ENCODE measurements at regions not wholly inside any gene's neighbourhood (a gene's known extent, or its start where the extent isn't known, plus 50 kb on each side); places are given as distances from the start of the nearest gene placed in this dataset.

- Histone ChIP-seq H3K27me3 (ENCODE audit: control insufficient read depth in 4 of 4, insufficient read depth in 4 of 4, low read length in 3 of 4) (no peaks in the 10 kb centered on the region), H3K4me3 (ENCODE audit: low read depth in 1 of 3, low read length in 3 of 3) (no peak overlapping the region), H3K9ac (ENCODE audit: low read depth in 1 of 2, low read length in 2 of 2) (no peak overlapping the region), H3K27ac (ENCODE audit: low read depth in 1 of 2, low read length in 2 of 2) (no peak overlapping the region), H3K4me1 (ENCODE audit: control insufficient read depth in 4 of 4, insufficient read depth in 4 of 4, low read length in 3 of 4) (no peaks in the 10 kb centered on the region), H3K9me3 (ENCODE audit: control insufficient read depth in 4 of 4, low read length in 3 of 4) (peaks cover 0 to 13% (median 0%) of the 10 kb centered on the region in 4 donors), H3K36me3 (ENCODE audit: control insufficient read depth in 4 of 4, insufficient read depth in 3 of 4, low read depth in 1 of 4, low read length in 3 of 4) (no peaks in the 10 kb centered on the region)
- no peak for TF ChIP-seq SP1 (IDR thresholded peaks at IDR 0.05)
- no peak for TF ChIP-seq TAF1 (conservative IDR thresholded peaks at IDR 0.05)
- TF ChIP-seq RXRA (IDR thresholded peaks at IDR 0.05): no peak
- no peak for TF ChIP-seq MAX (IDR thresholded peaks at IDR 0.05)
- no peak for TF ChIP-seq HNF4G (IDR thresholded peaks at IDR 0.05)
- TF ChIP-seq EGR1 (IDR thresholded peaks at IDR 0.05; ENCODE audit: low read depth in 2 of 2): no peak
- TF ChIP-seq, protein P1, sequence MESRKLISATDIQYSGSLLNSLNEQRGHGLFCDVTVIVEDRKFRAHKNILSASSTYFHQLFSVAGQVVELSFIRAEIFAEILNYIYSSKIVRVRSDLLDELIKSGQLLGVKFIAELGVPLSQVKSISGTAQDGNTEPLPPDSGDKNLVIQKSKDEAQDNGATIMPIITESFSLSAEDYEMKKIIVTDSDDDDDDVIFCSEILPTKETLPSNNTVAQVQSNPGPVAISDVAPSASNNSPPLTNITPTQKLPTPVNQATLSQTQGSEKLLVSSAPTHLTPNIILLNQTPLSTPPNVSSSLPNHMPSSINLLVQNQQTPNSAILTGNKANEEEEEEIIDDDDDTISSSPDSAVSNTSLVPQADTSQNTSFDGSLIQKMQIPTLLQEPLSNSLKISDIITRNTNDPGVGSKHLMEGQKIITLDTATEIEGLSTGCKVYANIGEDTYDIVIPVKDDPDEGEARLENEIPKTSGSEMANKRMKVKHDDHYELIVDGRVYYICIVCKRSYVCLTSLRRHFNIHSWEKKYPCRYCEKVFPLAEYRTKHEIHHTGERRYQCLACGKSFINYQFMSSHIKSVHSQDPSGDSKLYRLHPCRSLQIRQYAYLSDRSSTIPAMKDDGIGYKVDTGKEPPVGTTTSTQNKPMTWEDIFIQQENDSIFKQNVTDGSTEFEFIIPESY (IDR thresholded peaks at IDR 0.05): no peak
- TF ChIP-seq NR2F2 (IDR thresholded peaks at IDR 0.05): no peak
- TF ChIP-seq YY1 (IDR thresholded peaks at IDR 0.05): no peak
- no peak for TF ChIP-seq RAD21 (IDR thresholded peaks at IDR 0.05)
- TF ChIP-seq, protein P2, sequence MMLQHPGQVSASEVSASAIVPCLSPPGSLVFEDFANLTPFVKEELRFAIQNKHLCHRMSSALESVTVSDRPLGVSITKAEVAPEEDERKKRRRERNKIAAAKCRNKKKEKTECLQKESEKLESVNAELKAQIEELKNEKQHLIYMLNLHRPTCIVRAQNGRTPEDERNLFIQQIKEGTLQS (IDR thresholded peaks at IDR 0.05): no peak
- TF ChIP-seq FOXA2 (IDR thresholded peaks at IDR 0.05): no peak
- TF ChIP-seq, protein P3, sequence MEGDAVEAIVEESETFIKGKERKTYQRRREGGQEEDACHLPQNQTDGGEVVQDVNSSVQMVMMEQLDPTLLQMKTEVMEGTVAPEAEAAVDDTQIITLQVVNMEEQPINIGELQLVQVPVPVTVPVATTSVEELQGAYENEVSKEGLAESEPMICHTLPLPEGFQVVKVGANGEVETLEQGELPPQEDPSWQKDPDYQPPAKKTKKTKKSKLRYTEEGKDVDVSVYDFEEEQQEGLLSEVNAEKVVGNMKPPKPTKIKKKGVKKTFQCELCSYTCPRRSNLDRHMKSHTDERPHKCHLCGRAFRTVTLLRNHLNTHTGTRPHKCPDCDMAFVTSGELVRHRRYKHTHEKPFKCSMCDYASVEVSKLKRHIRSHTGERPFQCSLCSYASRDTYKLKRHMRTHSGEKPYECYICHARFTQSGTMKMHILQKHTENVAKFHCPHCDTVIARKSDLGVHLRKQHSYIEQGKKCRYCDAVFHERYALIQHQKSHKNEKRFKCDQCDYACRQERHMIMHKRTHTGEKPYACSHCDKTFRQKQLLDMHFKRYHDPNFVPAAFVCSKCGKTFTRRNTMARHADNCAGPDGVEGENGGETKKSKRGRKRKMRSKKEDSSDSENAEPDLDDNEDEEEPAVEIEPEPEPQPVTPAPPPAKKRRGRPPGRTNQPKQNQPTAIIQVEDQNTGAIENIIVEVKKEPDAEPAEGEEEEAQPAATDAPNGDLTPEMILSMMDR (IDR thresholded peaks at IDR 0.05; ENCODE audit: low read depth, low read length, missing input control): no peak
- TF ChIP-seq FOXA1 (IDR thresholded peaks at IDR 0.05): no peak
- no peak for TF ChIP-seq JUND (IDR thresholded peaks at IDR 0.05)
- WGBS: 76% methylated on average over 3 of the region's 3 CpGs
- no peak for DNase-seq (ENCODE audit: low spot score)
These were observed 219.0 kb downstream of the ACTR3 start for GRCh38 chr2:114108824-114109416.

GRCh38 chr2:114111329-114111728 is 221.4 kb downstream of the ACTR3 start:
- Histone ChIP-seq H3K27me3 (ENCODE audit: control insufficient read depth in 4 of 4, insufficient read depth in 4 of 4, low read length in 3 of 4) (no peaks in the 10 kb centered on the region), H3K4me3 (ENCODE audit: low read depth in 1 of 3, low read length in 3 of 3) (no peak overlapping the region), H3K27ac (ENCODE audit: low read depth in 1 of 2, low read length in 2 of 2) (no peak overlapping the region), H3K9me3 (ENCODE audit: control insufficient read depth in 4 of 4, low read length in 3 of 4) (no peaks in the 10 kb centered on the region), H3K9ac (ENCODE audit: low read depth in 1 of 2, low read length in 2 of 2) (no peak overlapping the region), H3K36me3 (ENCODE audit: control insufficient read depth in 4 of 4, insufficient read depth in 3 of 4, low read depth in 1 of 4, low read length in 3 of 4) (no peaks in the 10 kb centered on the region), H3K4me1 (ENCODE audit: control insufficient read depth in 4 of 4, insufficient read depth in 4 of 4, low read length in 3 of 4) (no peaks in the 10 kb centered on the region)
- DNase-seq (ENCODE audit: low spot score): no peak
- TF ChIP-seq, protein P2 (IDR thresholded peaks at IDR 0.05): no peak
- TF ChIP-seq FOXA2 (IDR thresholded peaks at IDR 0.05) (no peak), TAF1 (conservative IDR thresholded peaks at IDR 0.05) (no peak), MAX (IDR thresholded peaks at IDR 0.05) (no peak), RAD21 (IDR thresholded peaks at IDR 0.05) (no peak), HNF4G (IDR thresholded peaks at IDR 0.05) (no peak), REST (IDR thresholded peaks at IDR 0.05) (no peak), GABPA (IDR thresholded peaks at IDR 0.05 in 1 of 2, conservative IDR thresholded peaks at IDR 0.05 in 1 of 2) (no peak), JUND (IDR thresholded peaks at IDR 0.05) (no peak), SP1 (IDR thresholded peaks at IDR 0.05) (no peak)
- WGBS: 85% methylated on average over 1 of the region's 1 CpG

Data from liver (tissue), 8 donors.